ENCODE measurements at regions not wholly inside any gene's neighbourhood (a gene's known extent, or its start where the extent isn't known, plus 50 kb on each side); places are given as distances from the start of the nearest gene placed in this dataset.

DNA sequence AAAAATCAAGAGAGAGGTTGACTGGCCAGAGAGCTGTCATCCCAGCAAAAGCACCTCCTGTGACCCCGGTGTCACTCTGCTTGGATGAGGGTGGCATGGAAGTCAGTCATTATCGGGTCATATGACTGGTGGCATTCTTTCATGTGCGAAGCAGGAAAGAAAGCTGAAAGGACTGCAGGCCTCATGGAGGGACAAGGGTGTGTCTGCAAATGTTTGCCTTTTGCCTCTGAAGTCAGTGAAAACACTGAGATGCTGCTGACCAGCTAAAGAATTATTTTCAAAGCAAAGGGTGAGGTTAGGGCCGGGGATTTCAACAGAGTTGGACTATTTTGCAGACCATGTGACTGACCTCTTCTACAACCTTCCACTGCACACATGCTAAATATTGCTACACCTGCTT is 298.3 kb downstream of the CSNK1G3 start:
- POLR2A ChIA-PET: no interaction called here
- Histone ChIP-seq H3K4me2 (ENCODE audit: low read length) (no peak overlapping the region), H3K27ac (ENCODE audit: low read depth, low read length) (no peak overlapping the region), H3K79me2 (ENCODE audit: insufficient read depth, low read length) (no peaks in the 10 kb centered on the region), H3K36me3 (ENCODE audit: control insufficient read depth in 1 of 2, insufficient read depth in 2 of 2, low read length in 2 of 2) (no peaks in the 10 kb centered on the region), H3K4me1 (ENCODE audit: control insufficient read depth in 1 of 2, insufficient read depth in 2 of 2, low read length in 2 of 2) (no peaks in the 10 kb centered on the region), H3K9me3 (ENCODE audit: control insufficient read depth in 1 of 2, insufficient read depth in 1 of 2, low read depth in 1 of 2, low read length in 2 of 2) (no peaks in the 10 kb centered on the region), H2AFZ (ENCODE audit: low read depth, low read length, poor library complexity, severe bottlenecking) (no peak overlapping the region), H3K9ac (ENCODE audit: low read length) (no peak overlapping the region), H3K9me2 (ENCODE audit: insufficient read depth) (no peaks in the 10 kb centered on the region), H3K4me3 (replicated peaks in 1 of 2; ENCODE audit: low read depth in 1 of 2, low read length in 2 of 2) (no peak overlapping the region), H3K27me3 (ENCODE audit: insufficient read depth, low read length) (no peaks in the 10 kb centered on the region), H4K20me1 (ENCODE audit: insufficient read depth) (no peaks in the 10 kb centered on the region)
- DNase-seq (ENCODE audit: low read depth, low spot score) (no peak), ATAC-seq (no peak)
- CTCF ChIA-PET: no interaction called here
- TF ChIP-seq ZFX (IDR thresholded peaks at IDR 0.05) (no peak), POLR2A (IDR thresholded peaks at IDR 0.05; ENCODE audit: borderline replicate concordance, extremely low read depth, insufficient read depth, insufficient read length) (no peak), EZH2 (IDR thresholded peaks at IDR 0.05) (no peak), TCF7L2 (IDR thresholded peaks at IDR 0.05; ENCODE audit: borderline replicate concordance, extremely low read depth, insufficient read depth, insufficient read length) (no peak), ZNF274 (IDR thresholded peaks at IDR 0.05; ENCODE audit: low read depth, low read length) (no peak), FOSL1 (IDR thresholded peaks at IDR 0.05; ENCODE audit: low read depth) (no peak), JUND (IDR thresholded peaks at IDR 0.05) (no peak), CBX3 (IDR thresholded peaks at IDR 0.05; ENCODE audit: low read depth) (no peak), EZH2phosphoT487 (IDR thresholded peaks at IDR 0.05; ENCODE audit: borderline replicate concordance) (no peak), CEBPB (IDR thresholded peaks at IDR 0.05; ENCODE audit: low read depth) (no peak), SP1 (IDR thresholded peaks at IDR 0.05; ENCODE audit: low read depth) (no peak), POLR2AphosphoS5 (IDR thresholded peaks at IDR 0.05; ENCODE audit: low read depth, low read length) (no peak), YY1 (IDR thresholded peaks at IDR 0.05; ENCODE audit: extremely low read depth, insufficient replicate concordance, low read depth, low read length) (no peak)
- TF ChIP-seq, protein P1, sequence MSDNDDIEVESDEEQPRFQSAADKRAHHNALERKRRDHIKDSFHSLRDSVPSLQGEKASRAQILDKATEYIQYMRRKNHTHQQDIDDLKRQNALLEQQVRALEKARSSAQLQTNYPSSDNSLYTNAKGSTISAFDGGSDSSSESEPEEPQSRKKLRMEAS (IDR thresholded peaks at IDR 0.05): no peak
- TF ChIP-seq, protein P2, sequence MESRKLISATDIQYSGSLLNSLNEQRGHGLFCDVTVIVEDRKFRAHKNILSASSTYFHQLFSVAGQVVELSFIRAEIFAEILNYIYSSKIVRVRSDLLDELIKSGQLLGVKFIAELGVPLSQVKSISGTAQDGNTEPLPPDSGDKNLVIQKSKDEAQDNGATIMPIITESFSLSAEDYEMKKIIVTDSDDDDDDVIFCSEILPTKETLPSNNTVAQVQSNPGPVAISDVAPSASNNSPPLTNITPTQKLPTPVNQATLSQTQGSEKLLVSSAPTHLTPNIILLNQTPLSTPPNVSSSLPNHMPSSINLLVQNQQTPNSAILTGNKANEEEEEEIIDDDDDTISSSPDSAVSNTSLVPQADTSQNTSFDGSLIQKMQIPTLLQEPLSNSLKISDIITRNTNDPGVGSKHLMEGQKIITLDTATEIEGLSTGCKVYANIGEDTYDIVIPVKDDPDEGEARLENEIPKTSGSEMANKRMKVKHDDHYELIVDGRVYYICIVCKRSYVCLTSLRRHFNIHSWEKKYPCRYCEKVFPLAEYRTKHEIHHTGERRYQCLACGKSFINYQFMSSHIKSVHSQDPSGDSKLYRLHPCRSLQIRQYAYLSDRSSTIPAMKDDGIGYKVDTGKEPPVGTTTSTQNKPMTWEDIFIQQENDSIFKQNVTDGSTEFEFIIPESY (IDR thresholded peaks at IDR 0.05; ENCODE audit: extremely low read depth, insufficient replicate concordance, low read length): no peak
- TF ChIP-seq, protein P3, sequence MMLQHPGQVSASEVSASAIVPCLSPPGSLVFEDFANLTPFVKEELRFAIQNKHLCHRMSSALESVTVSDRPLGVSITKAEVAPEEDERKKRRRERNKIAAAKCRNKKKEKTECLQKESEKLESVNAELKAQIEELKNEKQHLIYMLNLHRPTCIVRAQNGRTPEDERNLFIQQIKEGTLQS (IDR thresholded peaks at IDR 0.05): no peak
- TF ChIP-seq, protein P4, sequence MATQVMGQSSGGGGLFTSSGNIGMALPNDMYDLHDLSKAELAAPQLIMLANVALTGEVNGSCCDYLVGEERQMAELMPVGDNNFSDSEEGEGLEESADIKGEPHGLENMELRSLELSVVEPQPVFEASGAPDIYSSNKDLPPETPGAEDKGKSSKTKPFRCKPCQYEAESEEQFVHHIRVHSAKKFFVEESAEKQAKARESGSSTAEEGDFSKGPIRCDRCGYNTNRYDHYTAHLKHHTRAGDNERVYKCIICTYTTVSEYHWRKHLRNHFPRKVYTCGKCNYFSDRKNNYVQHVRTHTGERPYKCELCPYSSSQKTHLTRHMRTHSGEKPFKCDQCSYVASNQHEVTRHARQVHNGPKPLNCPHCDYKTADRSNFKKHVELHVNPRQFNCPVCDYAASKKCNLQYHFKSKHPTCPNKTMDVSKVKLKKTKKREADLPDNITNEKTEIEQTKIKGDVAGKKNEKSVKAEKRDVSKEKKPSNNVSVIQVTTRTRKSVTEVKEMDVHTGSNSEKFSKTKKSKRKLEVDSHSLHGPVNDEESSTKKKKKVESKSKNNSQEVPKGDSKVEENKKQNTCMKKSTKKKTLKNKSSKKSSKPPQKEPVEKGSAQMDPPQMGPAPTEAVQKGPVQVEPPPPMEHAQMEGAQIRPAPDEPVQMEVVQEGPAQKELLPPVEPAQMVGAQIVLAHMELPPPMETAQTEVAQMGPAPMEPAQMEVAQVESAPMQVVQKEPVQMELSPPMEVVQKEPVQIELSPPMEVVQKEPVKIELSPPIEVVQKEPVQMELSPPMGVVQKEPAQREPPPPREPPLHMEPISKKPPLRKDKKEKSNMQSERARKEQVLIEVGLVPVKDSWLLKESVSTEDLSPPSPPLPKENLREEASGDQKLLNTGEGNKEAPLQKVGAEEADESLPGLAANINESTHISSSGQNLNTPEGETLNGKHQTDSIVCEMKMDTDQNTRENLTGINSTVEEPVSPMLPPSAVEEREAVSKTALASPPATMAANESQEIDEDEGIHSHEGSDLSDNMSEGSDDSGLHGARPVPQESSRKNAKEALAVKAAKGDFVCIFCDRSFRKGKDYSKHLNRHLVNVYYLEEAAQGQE (IDR thresholded peaks at IDR 0.05; ENCODE audit: low read depth): no peak
- intact Hi-C loops (cut with micrococcal nuclease): no loop called here
- BruUV-seq (replicated peaks): no TSS peak
- RAD21 ChIA-PET (ENCODE audit: low non-redundant PET in 1 of 2, low total read pairs in 2 of 2, uncharacterized antibody in 2 of 2, unreplicated experiment in 2 of 2): no interaction called here

Measured in HCT116 (cell line).